Body of pancreas (tissue), 4 donors: ENCODE measurements at regions not wholly inside any gene's neighbourhood (a gene's known extent, or its start where the extent isn't known, plus 50 kb on each side); places are given as distances from the start of the nearest gene placed in this dataset.

Experiments
- POLR2A ChIP-seq, 3 donors: fragments of 450-650 bp; IDR thresholded peaks; one replicate each; pipeline ENCODE4 v1.6.1; 2016; ENCODE audit warnings: antibody characterized with exemption in 3 of 3, mild to moderate bottlenecking in 2 of 3
- TF ChIP-seq, protein P1 (sequence below), 7 experiments: fragments of 450-650 bp in 4 of 7; fragments of 200-600 bp in 3 of 7; sonication (generic) in 3 of 7; IDR thresholded peaks; one replicate each; pipeline ENCODE4 v1.5.1; 2016 to 2019; ENCODE audit warnings: antibody characterized with exemption in 7 of 7

DNA sequence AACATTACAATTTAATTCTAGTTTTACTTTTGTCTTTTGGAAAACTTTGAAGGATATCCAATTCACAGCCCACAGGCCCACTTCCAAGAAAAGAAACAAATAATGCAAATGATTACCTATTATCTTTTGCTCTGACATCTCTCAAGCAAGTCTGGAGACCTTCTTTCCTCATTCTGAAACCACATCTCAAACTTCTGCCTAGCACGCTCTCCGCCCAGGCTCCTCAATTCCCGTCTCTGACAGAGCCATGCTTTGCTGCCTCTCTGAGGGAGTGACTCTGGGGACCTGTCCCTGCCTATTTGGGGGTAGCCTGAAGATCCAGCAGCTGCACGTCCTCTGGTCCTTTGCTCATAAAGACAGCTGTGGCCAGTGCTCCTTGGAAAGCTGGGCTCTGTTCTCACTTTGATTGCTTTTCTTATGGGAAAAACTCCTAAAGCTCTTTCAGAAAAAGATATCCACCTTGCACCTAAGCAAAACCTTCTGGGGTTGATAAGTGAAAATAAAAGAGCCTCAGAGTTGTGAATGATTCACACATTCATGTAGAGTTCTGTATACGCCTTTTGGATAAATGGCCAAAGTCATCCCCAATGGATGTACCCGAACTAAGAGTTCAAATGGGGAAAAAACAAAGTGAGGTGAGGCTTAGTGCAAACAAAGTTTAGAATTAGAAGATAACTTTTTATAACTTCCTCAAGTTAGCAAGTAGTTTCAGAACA lies 72.4 kb upstream of the TNIP3 start:
- no peak for TF ChIP-seq POLR2A (IDR thresholded peaks at IDR 0.05)
- TF ChIP-seq, protein P1, sequence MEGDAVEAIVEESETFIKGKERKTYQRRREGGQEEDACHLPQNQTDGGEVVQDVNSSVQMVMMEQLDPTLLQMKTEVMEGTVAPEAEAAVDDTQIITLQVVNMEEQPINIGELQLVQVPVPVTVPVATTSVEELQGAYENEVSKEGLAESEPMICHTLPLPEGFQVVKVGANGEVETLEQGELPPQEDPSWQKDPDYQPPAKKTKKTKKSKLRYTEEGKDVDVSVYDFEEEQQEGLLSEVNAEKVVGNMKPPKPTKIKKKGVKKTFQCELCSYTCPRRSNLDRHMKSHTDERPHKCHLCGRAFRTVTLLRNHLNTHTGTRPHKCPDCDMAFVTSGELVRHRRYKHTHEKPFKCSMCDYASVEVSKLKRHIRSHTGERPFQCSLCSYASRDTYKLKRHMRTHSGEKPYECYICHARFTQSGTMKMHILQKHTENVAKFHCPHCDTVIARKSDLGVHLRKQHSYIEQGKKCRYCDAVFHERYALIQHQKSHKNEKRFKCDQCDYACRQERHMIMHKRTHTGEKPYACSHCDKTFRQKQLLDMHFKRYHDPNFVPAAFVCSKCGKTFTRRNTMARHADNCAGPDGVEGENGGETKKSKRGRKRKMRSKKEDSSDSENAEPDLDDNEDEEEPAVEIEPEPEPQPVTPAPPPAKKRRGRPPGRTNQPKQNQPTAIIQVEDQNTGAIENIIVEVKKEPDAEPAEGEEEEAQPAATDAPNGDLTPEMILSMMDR (IDR thresholded peaks at IDR 0.05), result no peak
